Esophagus muscularis mucosa (tissue), 4 donors: ENCODE measurements at regions not wholly inside any gene's neighbourhood (a gene's known extent, or its start where the extent isn't known, plus 50 kb on each side); places are given as distances from the start of the nearest gene placed in this dataset.

ENCODE experiments used
- DNase-seq: peaks from one replicate; pipeline ENCODE4 v3.0.0-alpha.2; 2017; ENCODE audit errors: extremely low spot score
- H3K27ac ChIP-seq, 4 donors: fragments of 200-600 bp; sonication (generic); replicated peaks in 1 of 4; 1 replicate in 3 of 4; 2 replicates in 1 of 4; pipeline ENCODE4 v1.5.1; 2016 to 2019; ENCODE audit warnings: mild to moderate bottlenecking in 1 of 4
- H3K27me3 ChIP-seq, 4 donors: fragments of 200-600 bp; sonication (generic); one replicate each; pipeline versions ENCODE4 v1.5.1 to v1.6.0; 2016 to 2019
- H3K36me3 ChIP-seq, 4 donors: fragments of 200-600 bp; sonication (generic); one replicate each; pipeline ENCODE4 v1.5.1; 2016 to 2019
- H3K4me1 ChIP-seq, 4 donors: fragments of 200-600 bp; sonication (generic); one replicate each; pipeline ENCODE4 v1.5.1; 2016 to 2019
- H3K4me3 ChIP-seq, 4 donors: fragments of 200-600 bp; sonication (generic); 1 replicate in 2 of 4; 2 replicates in 2 of 4; pipeline ENCODE4 v1.5.1; 2016 to 2019; ENCODE audit warnings: mild to moderate bottlenecking in 4 of 4, moderate library complexity in 1 of 4
- H3K9me3 ChIP-seq, 4 donors: fragments of 200-600 bp; sonication (generic); 1 replicate in 3 of 4; 2 replicates in 1 of 4; pipeline ENCODE4 v1.5.1; 2016 to 2019
- EP300 ChIP-seq: sonication (generic); formaldehyde crosslinking; IDR thresholded peaks from one replicate; pipeline ENCODE4 v1.6.1; 2017; ENCODE audit warnings: antibody characterized with exemption
- POLR2A ChIP-seq: fragments of 450-650 bp; IDR thresholded peaks from one replicate; pipeline ENCODE4 v1.6.1; 2017; ENCODE audit warnings: antibody characterized with exemption, moderate library complexity, mild to moderate bottlenecking, low read depth
- POLR2AphosphoS5 ChIP-seq, 2 donors: sonication (generic); formaldehyde crosslinking; IDR thresholded peaks; one replicate each; pipeline ENCODE4 v1.6.1; 2017; ENCODE audit warnings: antibody characterized with exemption in 2 of 2
- WGBS: methylation state at CpG from one replicate; pipeline ENCODE4 v1.1.5; 2018; 5-methylcytosine and 5-hydroxymethylcytosine counted together
- intact Hi-C: fragments of 100-400 bp; cut with DNase I; formaldehyde crosslinking; loops from one replicate; pipeline ENCODE4 v1.15.1; 2023
- TF ChIP-seq, protein P1 (sequence below), 3 experiments: fragments of 200-600 bp in 2 of 3; fragments of 450-650 bp in 1 of 3; sonication (generic) in 2 of 3; IDR thresholded peaks; one replicate each; pipeline ENCODE4 v1.5.1; 2017 to 2019; ENCODE audit warnings: antibody characterized with exemption in 3 of 3, mild to moderate bottlenecking in 2 of 3, moderate library complexity in 1 of 3

DNA sequence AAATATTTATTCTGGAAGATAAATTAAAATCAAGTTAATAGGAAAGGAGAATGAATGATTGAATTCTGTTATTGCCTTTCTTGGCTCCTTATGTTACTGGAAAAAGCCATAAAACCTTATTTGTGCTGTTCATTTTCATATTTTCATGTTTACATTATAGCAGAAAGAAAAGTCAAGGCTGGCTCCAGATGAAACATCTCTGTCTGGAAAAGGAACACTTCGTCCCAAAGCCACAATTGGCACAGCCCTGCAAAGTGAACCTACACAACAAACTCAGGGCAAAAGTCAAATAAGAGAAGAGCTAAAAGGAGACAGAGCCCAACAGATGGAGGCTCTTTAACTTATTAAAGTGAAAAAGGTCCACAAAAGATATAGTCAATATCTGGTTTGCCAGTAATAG is 73.4 kb downstream of the GTPBP8 start:
- Histone ChIP-seq H3K9me3 (peaks cover 0 to 9% (median 0%) of the 10 kb centered on the region in 4 donors), H3K27ac (peak overlapping the region; percentile 16 to 57 (median 56)), H3K4me1 (peaks cover 0 to 23% (median 14%) of the 10 kb centered on the region in 4 donors), H3K4me3 (no peak overlapping the region), H3K27me3 (no peaks in the 10 kb centered on the region), H3K36me3 (no peaks in the 10 kb centered on the region)
- 48% methylated on average over 1 of the region's 1 CpG for WGBS
- intact Hi-C loops, result no loop called here
- TF ChIP-seq, protein P1, sequence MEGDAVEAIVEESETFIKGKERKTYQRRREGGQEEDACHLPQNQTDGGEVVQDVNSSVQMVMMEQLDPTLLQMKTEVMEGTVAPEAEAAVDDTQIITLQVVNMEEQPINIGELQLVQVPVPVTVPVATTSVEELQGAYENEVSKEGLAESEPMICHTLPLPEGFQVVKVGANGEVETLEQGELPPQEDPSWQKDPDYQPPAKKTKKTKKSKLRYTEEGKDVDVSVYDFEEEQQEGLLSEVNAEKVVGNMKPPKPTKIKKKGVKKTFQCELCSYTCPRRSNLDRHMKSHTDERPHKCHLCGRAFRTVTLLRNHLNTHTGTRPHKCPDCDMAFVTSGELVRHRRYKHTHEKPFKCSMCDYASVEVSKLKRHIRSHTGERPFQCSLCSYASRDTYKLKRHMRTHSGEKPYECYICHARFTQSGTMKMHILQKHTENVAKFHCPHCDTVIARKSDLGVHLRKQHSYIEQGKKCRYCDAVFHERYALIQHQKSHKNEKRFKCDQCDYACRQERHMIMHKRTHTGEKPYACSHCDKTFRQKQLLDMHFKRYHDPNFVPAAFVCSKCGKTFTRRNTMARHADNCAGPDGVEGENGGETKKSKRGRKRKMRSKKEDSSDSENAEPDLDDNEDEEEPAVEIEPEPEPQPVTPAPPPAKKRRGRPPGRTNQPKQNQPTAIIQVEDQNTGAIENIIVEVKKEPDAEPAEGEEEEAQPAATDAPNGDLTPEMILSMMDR (IDR thresholded peaks at IDR 0.05), result no peak
- peak in 1 of 2 donors; percentile 23 for TF ChIP-seq POLR2AphosphoS5 (IDR thresholded peaks at IDR 0.05)
- no peak for DNase-seq

DNA sequence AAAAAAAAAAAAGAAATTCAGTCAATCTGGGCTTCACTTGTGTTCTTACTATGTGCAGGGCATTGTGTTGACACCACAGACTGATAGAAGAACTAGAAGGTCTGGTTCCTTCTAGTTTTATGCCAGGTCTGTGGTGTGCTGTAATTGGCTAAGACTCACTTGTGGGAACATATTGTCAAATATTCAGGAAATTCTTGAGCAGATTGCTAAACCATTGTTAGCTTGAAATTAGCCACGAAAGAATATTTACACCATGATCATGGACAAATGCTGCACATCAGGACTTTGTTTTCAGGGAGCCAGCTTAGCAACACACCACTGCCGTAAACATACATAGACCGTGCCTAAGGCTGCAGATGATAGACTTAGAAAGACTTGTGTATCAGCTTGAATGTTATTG is 74.6 kb downstream of the GTPBP8 start:
- DNase-seq, result no peak
- 88% methylated on average over 3 of the region's 3 CpGs for WGBS
- intact Hi-C loops, result no loop called here
- H3K36me3 ChIP-seq, result no peaks in the 10 kb centered on the region
- H3K9me3 ChIP-seq, result peaks cover 0 to 9% (median 0%) of the 10 kb centered on the region in 4 donors
- no peaks in the 10 kb centered on the region for H3K27me3 ChIP-seq
- peaks cover 0 to 29% (median 19%) of the 10 kb centered on the region in 4 donors for H3K4me1 ChIP-seq
- no peak overlapping the region for H3K4me3 ChIP-seq
- TF ChIP-seq POLR2AphosphoS5 (IDR thresholded peaks at IDR 0.05) (no peak), EP300 (no peak), POLR2A (no peak)
- TF ChIP-seq, protein P1 (IDR thresholded peaks at IDR 0.05), result no peak
- no peak overlapping the region for H3K27ac ChIP-seq

DNA sequence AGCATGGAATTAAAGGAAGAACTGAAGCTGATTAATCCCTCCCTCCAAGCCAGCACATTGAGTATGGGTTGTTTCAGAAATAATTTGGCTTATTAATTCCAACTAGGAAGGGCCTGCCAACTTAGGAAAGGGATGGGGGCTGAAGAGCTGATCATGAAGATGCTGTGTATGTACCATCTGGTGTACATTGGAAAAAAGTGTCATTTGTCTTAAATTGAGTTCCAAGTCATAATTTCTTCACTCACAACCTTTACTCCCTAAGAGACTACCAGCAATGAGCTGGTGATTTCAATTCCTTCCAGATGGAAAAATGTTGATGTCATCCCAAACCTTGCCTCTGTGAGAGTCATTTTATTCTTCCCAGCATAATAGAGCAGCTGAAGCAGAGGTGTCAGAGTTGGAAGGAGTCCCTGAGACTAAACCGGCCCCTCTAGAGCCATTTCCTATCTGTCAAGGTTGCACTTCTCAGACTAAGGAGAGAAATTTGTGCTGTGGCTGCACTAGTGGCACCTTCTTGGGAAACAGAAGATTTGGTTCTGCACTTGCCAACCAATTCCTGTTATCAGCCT is 79.4 kb downstream of the GTPBP8 start:
- DNase-seq, result no peak
- Histone ChIP-seq H3K9me3 (peaks cover 0 to 8% (median 0%) of the 10 kb centered on the region in 4 donors), H3K27me3 (no peaks in the 10 kb centered on the region), H3K36me3 (no peaks in the 10 kb centered on the region), H3K27ac (peak overlapping the region in 3 of 4 donors; percentile 15 to 57 (median 19)), H3K4me1 (peaks cover 0 to 13% (median 12%) of the 10 kb centered on the region in 4 donors), H3K4me3 (no peak overlapping the region)
- WGBS, result 14% methylated on average over 1 of the region's 1 CpG
- TF ChIP-seq, protein P1 (IDR thresholded peaks at IDR 0.05), result no peak
- no peak for TF ChIP-seq POLR2A
- no peak for TF ChIP-seq POLR2AphosphoS5 (IDR thresholded peaks at IDR 0.05)
- intact Hi-C loops, result no loop called here

DNA sequence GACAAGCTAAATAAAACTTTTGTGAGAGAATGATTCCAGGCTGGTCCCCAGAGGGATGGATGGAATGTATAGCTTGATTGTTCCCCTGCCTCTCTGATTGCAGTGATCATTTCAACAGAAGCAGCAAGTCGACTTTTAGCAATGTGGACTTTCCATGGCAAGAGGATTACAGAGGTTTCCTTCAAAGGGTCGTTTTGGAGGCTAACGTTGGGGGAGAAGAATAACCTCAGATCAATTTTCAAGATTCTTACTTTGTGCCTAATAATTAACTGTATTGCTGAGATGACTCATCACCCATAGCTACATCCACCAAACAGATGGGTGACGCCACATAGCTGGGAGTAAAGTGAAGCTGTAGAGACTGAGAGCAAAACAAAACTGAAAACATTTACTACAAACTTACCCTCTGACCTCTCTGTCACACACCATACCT is 79.9 kb downstream of the GTPBP8 start:
- Histone ChIP-seq H3K9me3 (peaks cover 0 to 3% (median 0%) of the 10 kb centered on the region in 4 donors), H3K4me1 (peaks cover 0 to 13% (median 12%) of the 10 kb centered on the region in 4 donors), H3K27me3 (no peaks in the 10 kb centered on the region), H3K4me3 (no peak overlapping the region), H3K36me3 (no peaks in the 10 kb centered on the region), H3K27ac (peak overlapping the region in 3 of 4 donors; percentile 15 to 57 (median 19))
- TF ChIP-seq POLR2AphosphoS5 (IDR thresholded peaks at IDR 0.05), result no peak
- TF ChIP-seq POLR2A, result no peak
- TF ChIP-seq, protein P1 (IDR thresholded peaks at IDR 0.05), result no peak
- TF ChIP-seq EP300, result no peak
- 51% methylated on average over 4 of the region's 4 CpGs for WGBS
- no peak for DNase-seq
- intact Hi-C loops, result no loop called here

DNA sequence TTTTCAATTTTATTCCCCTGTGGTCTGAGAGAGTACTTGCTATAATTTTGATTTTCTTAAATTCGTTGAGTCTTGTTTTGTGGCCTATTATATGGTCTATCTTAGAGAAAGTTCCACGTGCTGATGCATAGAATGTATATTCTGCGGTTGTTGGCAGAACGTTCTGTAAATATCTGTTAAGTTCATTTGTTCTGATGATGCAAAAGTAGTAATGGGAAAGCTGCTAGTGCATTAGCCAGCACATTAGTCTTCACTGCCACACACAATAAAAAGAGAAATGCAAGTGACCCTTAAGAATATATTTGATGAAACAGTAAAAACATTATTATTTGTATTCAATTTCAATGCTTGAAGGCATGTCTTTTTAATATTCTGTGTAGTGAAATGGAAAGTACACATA is 84.8 kb downstream of the GTPBP8 start:
- 65% methylated on average over 4 of the region's 4 CpGs for WGBS
- intact Hi-C loops, result no loop called here
- Histone ChIP-seq H3K36me3 (no peaks in the 10 kb centered on the region), H3K27me3 (no peaks in the 10 kb centered on the region), H3K27ac (no peak overlapping the region), H3K4me1 (peaks cover 0 to 11% (median 4%) of the 10 kb centered on the region in 4 donors), H3K4me3 (no peak overlapping the region), H3K9me3 (no peaks in the 10 kb centered on the region)
- no peak for DNase-seq
- TF ChIP-seq POLR2A (no peak), EP300 (no peak), POLR2AphosphoS5 (IDR thresholded peaks at IDR 0.05) (no peak)
- TF ChIP-seq, protein P1 (IDR thresholded peaks at IDR 0.05), result no peak
